Activated CD4-positive, alpha-beta T cell treated with anti-CD3 and anti-CD28 coated beads, Interleukin-2, Interleukin-6, amounts not matched to agents 100 ng/mL and 50 ng/mL, durations not matched to agents 16 hours and 8 hours (primary cell): ENCODE measurements at regions not wholly inside any gene's neighbourhood (a gene's known extent, or its start where the extent isn't known, plus 50 kb on each side); places are given as distances from the start of the nearest gene placed in this dataset.

Experiments used
- DNase-seq: peaks from one replicate; pipeline ENCODE4 v3.0.0-alpha.2; 2020

GRCh38 chr17:83144421-83145357, 65.3 kb downstream of the METRNL start:
- DNase-seq, result no peak

DNA sequence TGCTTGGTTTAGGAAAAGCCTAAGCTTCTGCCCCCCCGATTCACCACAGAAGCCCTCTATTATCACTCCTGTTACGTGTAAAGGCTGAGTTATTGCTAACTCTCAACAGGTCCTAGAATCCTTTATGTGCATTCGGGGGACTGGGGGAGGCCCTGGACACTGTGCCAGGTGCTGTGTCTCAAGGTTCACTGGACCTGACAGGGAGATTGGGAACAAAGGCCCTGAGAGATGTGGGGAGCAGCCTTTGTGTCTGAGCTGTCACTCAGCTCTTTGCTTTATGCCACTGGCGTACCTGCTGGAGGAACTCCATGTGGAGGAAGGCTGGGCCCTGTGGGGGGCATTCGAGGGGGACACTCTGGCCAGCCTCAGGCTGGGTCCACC, 65.9 kb downstream of the METRNL start:
- DNase-seq, result no peak

DNA sequence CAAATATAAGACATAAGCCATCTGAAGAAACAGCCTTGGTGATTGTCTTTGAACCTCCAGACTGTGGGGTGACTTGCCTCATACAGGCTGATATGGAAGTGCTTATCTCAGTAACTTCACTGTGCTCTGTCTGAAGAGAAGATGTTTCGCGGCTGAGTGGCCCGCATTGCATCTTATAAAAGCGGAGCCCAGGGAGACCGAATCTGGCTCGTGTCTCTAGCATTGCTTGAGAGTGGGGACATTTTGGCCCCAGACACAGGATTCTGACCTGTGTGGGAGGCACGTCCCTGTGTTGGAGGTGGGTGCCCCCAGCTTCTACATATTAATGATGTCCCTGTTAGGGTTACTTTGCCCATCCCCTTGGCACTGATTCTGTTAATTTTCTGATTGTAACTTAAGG, 66.4 kb downstream of the METRNL start:
- no peak for DNase-seq

- no peak for DNase-seq
Measured at GRCh38 chr17:83146347-83146746, 66.9 kb downstream of the METRNL start.

- no peak for DNase-seq
Measured at GRCh38 chr17:83147280-83147679, 67.9 kb downstream of the METRNL start.

DNA sequence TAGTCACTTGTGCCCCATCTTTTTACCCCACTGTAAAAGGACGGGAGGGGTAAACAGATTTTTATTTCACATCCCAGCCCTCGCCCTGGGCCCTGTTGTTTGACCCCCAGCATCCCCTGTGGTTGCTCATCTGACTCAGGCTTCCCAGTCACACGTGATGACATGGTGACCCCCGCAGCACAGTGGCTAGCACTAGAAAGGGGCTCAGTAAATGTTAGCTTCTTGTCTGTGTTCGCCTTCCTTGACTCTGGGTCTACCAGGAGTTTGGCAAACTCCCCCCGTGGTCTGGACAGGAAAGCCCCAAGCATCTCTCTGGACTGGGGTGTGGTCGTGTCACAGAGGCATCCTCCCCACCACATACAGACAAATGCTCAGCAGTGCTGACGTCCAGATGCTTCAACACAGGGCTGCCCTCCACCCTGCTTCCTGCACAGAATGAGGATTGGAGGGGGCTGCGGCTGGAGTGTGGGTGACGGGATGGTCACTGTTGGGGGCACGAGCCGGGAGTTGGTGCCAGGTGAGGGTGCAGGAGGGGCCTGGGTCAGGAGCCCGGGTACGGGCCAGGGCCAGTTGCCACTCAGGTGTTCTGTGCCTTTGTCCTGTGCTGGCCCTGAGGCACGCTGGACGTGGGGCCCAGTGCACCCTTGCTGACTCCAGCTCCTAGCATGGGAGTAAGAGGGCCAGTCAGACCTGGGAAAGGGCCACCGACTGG, 69.1 kb downstream of the METRNL start:
- DNase-seq, result no peak

DNA sequence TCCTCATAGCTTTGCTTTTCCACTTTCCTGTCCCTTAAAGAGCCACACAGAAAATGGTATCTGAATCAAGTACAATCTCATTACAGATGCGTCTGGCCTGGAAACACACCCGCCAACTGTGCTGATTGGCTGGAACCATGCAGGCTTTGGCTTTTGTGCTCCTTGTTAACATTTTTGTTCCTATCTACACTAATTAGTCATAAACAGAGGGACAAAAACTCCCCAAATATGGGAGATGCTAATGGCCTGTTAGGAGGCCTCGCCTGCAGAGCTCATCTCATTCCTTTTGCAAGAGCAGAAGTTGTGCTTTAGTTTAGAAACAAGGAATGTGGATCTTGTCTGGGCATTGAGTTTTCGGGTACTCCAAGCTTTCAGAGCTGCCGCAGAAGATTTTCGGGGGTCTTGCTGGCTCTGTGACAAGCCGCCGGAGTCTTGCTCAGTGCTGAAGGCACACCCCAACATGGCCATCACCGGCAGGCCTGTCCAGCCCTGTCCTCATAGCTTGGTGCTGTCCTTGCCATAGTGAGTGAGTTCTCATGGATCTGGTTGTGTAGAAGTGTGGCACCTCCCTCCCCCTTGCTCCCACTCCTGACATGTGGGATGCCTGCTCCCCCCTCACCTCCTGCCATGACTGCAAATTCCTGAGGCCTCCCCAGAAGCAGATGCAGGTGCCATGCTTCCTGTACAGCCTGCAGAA, 69.8 kb downstream of the METRNL start:
- no peak for DNase-seq

DNA sequence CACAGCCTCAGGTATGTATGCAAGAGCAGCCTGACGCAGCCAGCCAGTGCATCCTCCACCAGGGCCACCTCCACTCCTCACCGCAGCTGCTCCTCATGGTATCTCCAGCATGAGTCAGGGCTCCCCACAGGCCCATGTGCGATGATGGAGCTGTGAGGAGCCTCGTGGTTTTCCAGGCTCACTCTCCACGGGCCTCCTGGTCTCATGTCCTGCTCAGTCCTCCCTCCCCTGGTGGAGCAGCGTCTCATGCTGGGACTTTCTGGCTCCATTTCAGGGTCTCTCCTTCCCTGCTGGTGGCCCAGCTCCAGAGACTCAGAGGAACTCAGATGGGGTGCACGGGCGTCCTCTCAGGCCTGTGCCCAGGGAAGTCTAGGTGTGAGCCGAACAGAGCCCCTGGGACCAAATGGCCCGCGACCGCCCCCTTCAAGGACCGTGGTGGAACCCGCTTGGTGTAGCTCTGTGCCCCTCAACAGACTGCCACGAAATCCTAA, 70.4 kb downstream of the METRNL start:
- no peak for DNase-seq

DNA sequence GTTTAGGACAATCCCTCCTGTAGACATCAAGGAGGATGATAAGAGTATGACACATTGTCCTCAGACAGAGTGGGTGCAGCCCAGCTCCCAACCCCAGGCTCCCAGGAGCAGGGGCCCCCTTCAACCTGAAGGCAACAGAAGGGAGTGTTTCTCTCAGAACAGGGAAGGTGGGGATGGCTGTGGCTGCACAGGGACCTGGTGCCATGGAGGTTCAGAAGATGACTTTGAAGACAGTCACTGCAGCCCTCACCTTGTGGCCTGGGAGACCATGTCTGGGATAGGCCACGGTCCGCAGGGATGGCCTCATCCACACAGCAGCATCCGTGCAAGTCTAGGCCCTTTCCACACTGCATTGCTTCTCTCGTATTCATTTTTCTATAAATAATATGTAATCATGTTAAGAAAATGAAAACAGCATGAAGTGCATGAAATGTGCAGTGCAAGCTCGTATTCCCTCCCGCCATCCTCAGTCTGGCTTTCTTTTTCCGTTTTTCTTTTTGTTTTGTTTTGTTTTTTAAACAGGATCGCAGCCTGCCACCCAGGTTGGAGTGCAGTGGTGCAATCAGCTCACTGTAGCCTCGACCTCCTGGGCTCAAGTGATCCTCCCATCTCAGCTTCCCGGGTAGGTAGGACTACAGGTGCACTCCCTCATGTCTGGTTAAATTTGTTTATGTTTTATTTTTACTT, 71.1 kb downstream of the METRNL start:
- no peak for DNase-seq

- DNase-seq, result no peak
Measured at GRCh38 chr17:83151056-83151441, 71.6 kb downstream of the METRNL start.

GRCh38 chr17:83151442-83152226, 72.2 kb downstream of the METRNL start:
- no peak for DNase-seq

- DNase-seq, result no peak
Measured at GRCh38 chr17:83152227-83152744, 72.9 kb downstream of the METRNL start.

- DNase-seq, result no peak
Measured at GRCh38 chr17:83152745-83153611, 73.6 kb downstream of the METRNL start.

GRCh38 chr17:83153681-83154310, 74.4 kb downstream of the METRNL start:
- no peak for DNase-seq

DNA sequence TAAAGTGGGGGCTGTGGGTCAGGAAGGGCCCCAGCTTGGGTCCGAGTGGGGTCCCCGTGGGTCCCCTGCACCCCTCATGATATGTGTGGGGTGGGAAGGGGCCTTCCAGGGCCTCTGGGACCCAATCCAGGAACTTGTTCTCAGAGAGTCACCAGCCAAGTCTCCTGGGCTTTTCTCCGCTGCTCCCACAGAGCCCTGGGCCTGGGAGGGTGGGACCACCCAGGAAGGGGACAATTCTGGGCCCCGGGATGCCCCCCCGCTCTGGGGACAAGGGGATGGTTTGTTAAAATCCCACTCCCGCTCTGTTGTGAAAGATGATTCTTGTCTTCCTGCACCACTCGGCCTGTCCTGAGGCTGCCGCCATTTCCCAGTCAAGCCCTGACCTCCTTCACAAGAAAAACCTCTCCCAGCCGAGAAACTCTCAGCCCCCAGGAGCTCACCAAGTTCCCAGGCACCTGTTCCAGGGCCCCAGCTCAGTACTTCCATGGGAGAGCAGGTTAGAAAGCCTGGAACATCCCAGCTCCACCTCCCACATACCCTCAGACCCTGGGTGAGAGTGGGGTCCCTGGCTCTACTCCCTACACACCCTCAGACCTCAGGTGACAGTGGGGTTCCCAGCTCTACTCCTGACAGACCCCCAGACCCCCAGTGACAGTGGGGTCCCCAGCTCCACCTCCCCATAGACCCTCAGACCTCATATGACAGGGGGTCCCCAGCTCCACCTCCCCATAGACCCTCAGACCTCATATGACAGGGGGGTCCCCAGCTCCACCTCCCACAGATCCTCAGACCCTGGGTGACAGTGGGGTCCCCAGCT, 75.1 kb downstream of the METRNL start:
- no peak for DNase-seq

DNA sequence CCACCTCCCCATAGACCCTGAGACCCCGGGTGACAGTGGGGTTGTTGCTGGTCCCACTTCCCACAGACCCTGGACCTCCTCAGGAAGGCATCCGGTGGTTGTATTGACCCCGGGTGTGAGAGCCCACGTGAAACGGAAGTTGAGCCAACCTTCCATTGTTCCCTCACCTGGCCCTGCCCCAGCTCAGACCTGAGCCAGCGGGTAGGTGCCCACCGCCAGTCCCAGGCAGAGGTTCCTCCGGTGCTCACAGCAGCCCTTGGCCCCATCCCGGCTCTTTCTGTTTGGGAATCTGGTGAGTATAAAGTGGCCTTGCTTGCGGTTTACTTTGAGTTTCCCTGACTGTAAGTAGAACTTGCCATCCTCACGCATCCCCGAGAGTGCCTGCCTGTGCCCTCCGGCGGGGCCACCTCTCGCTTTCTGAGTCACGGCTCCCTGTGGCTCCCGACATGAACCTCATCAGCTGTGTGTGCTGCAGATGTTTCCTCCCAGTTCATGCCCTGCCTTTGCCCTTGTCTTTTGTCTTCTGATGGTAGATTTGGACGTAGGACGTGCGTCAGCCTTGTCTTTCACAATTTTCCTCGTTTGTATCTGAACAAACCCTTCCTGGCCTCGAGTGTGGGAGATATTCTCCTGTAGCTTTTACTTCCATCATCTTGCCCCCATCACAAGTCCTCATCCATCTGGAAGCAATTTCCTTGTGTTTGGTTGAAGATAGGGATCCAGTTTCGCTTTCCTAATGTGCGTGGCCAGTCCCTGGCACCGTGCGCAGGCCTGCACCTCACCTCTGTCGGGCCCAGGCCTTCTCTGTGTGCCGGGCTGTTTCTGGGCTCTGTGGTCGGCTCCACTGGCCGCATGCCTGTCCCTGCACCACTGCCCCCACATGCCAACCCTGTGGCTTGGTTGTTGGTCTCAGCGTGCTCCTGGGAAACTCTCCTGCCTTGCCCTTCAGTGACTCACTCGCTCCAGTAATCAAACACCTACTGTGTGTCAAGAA, 76.0 kb downstream of the METRNL start:
- peak; percentile 38 for DNase-seq

- no peak for DNase-seq
Measured at GRCh38 chr17:83156408-83156807, 77.0 kb downstream of the METRNL start.
